ENCODE measurements at regions not wholly inside any gene's neighbourhood (a gene's known extent, or its start where the extent isn't known, plus 50 kb on each side); places are given as distances from the start of the nearest gene placed in this dataset.

- no peak overlapping the region for H3K9ac ChIP-seq (ENCODE audit: low read depth in 1 of 3, low read length in 3 of 3)
- H3K27ac ChIP-seq (ENCODE audit: low read depth, low read length) = no peak overlapping the region
- H3K4me1 ChIP-seq (ENCODE audit: control insufficient read depth in 3 of 3, insufficient read depth in 3 of 3, low read length in 3 of 3) = peaks cover 0 to 16% (median 8%) of the 10 kb centered on the region in 3 donors
Observed at GRCh38 chr5:135657536-135658305, 78.9 kb upstream of the CXCL14 start.

GRCh38 chr5:135655468-135655815 lies 76.7 kb upstream of the CXCL14 start:
- no peaks in the 10 kb centered on the region for H3K9me3 ChIP-seq (ENCODE audit: control insufficient read depth in 3 of 3, low read length in 3 of 3)
- no peak overlapping the region for H3K27ac ChIP-seq (ENCODE audit: low read depth, low read length)
- no peaks in the 10 kb centered on the region for H3K27me3 ChIP-seq (ENCODE audit: control insufficient read depth in 3 of 3, insufficient read depth in 3 of 3, low read length in 3 of 3)
- H3K4me3 ChIP-seq (ENCODE audit: low read length in 3 of 3) = no peak overlapping the region
- H3K36me3 ChIP-seq (ENCODE audit: control insufficient read depth in 3 of 3, insufficient read depth in 3 of 3, low read length in 3 of 3) = no peaks in the 10 kb centered on the region
- peaks cover 0 to 16% (median 4%) of the 10 kb centered on the region in 3 donors for H3K4me1 ChIP-seq (ENCODE audit: control insufficient read depth in 3 of 3, insufficient read depth in 3 of 3, low read length in 3 of 3)
- no peak overlapping the region for H3K9ac ChIP-seq (ENCODE audit: low read depth in 1 of 3, low read length in 3 of 3)

More at GRCh38 chr5:135657536-135658305, 78.9 kb upstream of the CXCL14 start:
- H3K4me3 ChIP-seq (ENCODE audit: low read length in 3 of 3) = no peak overlapping the region
- H3K9me3 ChIP-seq (ENCODE audit: control insufficient read depth in 3 of 3, low read length in 3 of 3) = no peaks in the 10 kb centered on the region
- H3K27me3 ChIP-seq (ENCODE audit: control insufficient read depth in 3 of 3, insufficient read depth in 3 of 3, low read length in 3 of 3) = peaks cover 0 to 4% (median 0%) of the 10 kb centered on the region in 3 donors
- H3K36me3 ChIP-seq (ENCODE audit: control insufficient read depth in 3 of 3, insufficient read depth in 3 of 3, low read length in 3 of 3) = no peaks in the 10 kb centered on the region

DNA sequence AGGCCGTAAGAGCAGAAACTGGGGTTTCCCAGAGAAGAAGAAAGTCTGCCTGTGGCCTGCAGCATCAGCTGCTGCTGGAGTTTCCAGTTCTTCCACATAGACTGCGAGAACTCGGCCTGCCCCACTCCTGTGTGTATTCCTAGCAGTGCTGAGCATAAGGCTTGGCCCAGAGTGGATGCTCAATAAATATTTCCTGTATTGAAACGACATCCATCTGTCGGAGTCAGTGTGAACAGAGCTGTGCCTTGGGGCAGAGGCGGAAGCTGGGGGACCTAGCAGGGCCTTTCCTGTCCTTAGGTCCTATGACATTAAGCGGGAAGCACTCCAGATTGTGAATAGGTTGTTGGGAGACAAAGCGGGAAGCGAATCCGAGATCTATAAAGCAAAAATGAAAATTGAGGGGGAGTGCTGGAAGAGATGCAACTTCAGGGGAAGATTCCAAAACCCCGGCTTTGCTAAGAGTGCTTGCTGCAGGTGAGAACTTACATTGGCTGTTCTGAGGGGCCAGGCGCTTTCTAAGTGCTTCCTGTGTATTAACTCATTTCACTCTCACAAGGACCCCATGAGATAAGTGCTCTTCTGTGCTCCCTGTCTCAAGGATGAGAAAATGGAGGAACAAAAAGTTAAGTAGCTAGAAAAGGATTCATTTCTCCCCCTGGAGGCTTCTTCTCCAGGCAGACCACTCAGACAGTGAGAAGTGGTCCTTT lies 76.1 kb upstream of the CXCL14 start:
- Histone ChIP-seq H3K4me3 (ENCODE audit: low read length in 3 of 3) (no peak overlapping the region), H3K27ac (ENCODE audit: low read depth, low read length) (no peak overlapping the region), H3K36me3 (ENCODE audit: control insufficient read depth in 3 of 3, insufficient read depth in 3 of 3, low read length in 3 of 3) (no peaks in the 10 kb centered on the region), H3K4me1 (ENCODE audit: control insufficient read depth in 3 of 3, insufficient read depth in 3 of 3, low read length in 3 of 3) (peaks cover 0 to 16% (median 4%) of the 10 kb centered on the region in 3 donors), H3K9me3 (ENCODE audit: control insufficient read depth in 3 of 3, low read length in 3 of 3) (no peaks in the 10 kb centered on the region), H3K9ac (ENCODE audit: low read depth in 1 of 3, low read length in 3 of 3) (no peak overlapping the region), H3K27me3 (ENCODE audit: control insufficient read depth in 3 of 3, insufficient read depth in 3 of 3, low read length in 3 of 3) (no peaks in the 10 kb centered on the region)

GRCh38 chr5:135651156-135651555 lies 72.4 kb upstream of the CXCL14 start:
- H3K4me3 ChIP-seq (ENCODE audit: low read length in 3 of 3) = no peak overlapping the region
- H3K36me3 ChIP-seq (ENCODE audit: control insufficient read depth in 3 of 3, insufficient read depth in 3 of 3, low read length in 3 of 3) = no peaks in the 10 kb centered on the region
- H3K4me1 ChIP-seq (ENCODE audit: control insufficient read depth in 3 of 3, insufficient read depth in 3 of 3, low read length in 3 of 3) = peaks cover 0 to 9% (median 3%) of the 10 kb centered on the region in 3 donors

DNA sequence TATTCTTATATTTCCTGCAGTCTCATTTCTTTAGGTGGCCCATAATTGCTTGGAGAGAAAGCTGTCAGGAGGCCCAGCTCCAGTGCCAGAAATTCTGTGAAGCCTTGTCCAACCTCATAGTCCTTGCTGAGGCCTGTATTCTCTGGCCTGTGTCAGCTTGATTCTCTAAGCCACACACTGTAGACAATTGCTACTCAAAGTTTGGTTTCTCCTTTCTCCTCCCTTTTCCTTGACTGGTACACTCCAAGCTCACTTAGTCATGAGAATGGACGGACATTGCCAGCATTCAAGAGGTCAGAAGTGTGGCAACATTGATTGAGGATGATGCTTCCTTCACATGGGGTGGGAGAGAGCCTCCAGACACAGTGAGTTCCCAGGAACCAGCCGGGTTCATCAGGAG lies 71.3 kb upstream of the CXCL14 start:
- Histone ChIP-seq H3K9ac (ENCODE audit: low read depth in 1 of 3, low read length in 3 of 3) (no peak overlapping the region), H3K9me3 (ENCODE audit: control insufficient read depth in 3 of 3, low read length in 3 of 3) (no peaks in the 10 kb centered on the region), H3K27me3 (ENCODE audit: control insufficient read depth in 3 of 3, insufficient read depth in 3 of 3, low read length in 3 of 3) (peaks cover 0 to 5% (median 4%) of the 10 kb centered on the region in 3 donors), H3K4me3 (ENCODE audit: low read length in 3 of 3) (no peak overlapping the region), H3K36me3 (ENCODE audit: control insufficient read depth in 3 of 3, insufficient read depth in 3 of 3, low read length in 3 of 3) (no peaks in the 10 kb centered on the region), H3K4me1 (ENCODE audit: control insufficient read depth in 3 of 3, insufficient read depth in 3 of 3, low read length in 3 of 3) (peaks cover 0 to 4% (median 2%) of the 10 kb centered on the region in 3 donors), H3K27ac (ENCODE audit: low read depth, low read length) (no peak overlapping the region)

More at GRCh38 chr5:135651156-135651555, 72.4 kb upstream of the CXCL14 start:
- Histone ChIP-seq H3K27me3 (ENCODE audit: control insufficient read depth in 3 of 3, insufficient read depth in 3 of 3, low read length in 3 of 3) (peaks cover 0 to 5% (median 4%) of the 10 kb centered on the region in 3 donors), H3K9ac (ENCODE audit: low read depth in 1 of 3, low read length in 3 of 3) (no peak overlapping the region), H3K9me3 (ENCODE audit: control insufficient read depth in 3 of 3, low read length in 3 of 3) (no peaks in the 10 kb centered on the region), H3K27ac (ENCODE audit: low read depth, low read length) (no peak overlapping the region)

GRCh38 chr5:135649435-135649834 lies 70.6 kb upstream of the CXCL14 start:
- H3K4me1 ChIP-seq (ENCODE audit: control insufficient read depth in 3 of 3, insufficient read depth in 3 of 3, low read length in 3 of 3) = peaks cover 0 to 4% (median under 1%) of the 10 kb centered on the region in 3 donors
- no peaks in the 10 kb centered on the region for H3K9me3 ChIP-seq (ENCODE audit: control insufficient read depth in 3 of 3, low read length in 3 of 3)
- H3K9ac ChIP-seq (ENCODE audit: low read depth in 1 of 3, low read length in 3 of 3) = no peak overlapping the region
- H3K27ac ChIP-seq (ENCODE audit: low read depth, low read length) = no peak overlapping the region
- H3K27me3 ChIP-seq (ENCODE audit: control insufficient read depth in 3 of 3, insufficient read depth in 3 of 3, low read length in 3 of 3) = peaks cover 0 to 5% (median 4%) of the 10 kb centered on the region in 3 donors
- no peaks in the 10 kb centered on the region for H3K36me3 ChIP-seq (ENCODE audit: control insufficient read depth in 3 of 3, insufficient read depth in 3 of 3, low read length in 3 of 3)
- no peak overlapping the region for H3K4me3 ChIP-seq (ENCODE audit: low read length in 3 of 3)

GRCh38 chr5:135648116-135648515 lies 69.3 kb upstream of the CXCL14 start:
- Histone ChIP-seq H3K9me3 (ENCODE audit: control insufficient read depth in 3 of 3, low read length in 3 of 3) (no peaks in the 10 kb centered on the region), H3K4me3 (ENCODE audit: low read length in 3 of 3) (no peak overlapping the region), H3K9ac (ENCODE audit: low read depth in 1 of 3, low read length in 3 of 3) (no peak overlapping the region)

GRCh38 chr5:135645336-135646180 lies 66.8 kb upstream of the CXCL14 start:
- no peaks in the 10 kb centered on the region for H3K36me3 ChIP-seq (ENCODE audit: control insufficient read depth in 3 of 3, insufficient read depth in 3 of 3, low read length in 3 of 3)
- H3K9ac ChIP-seq (ENCODE audit: low read depth in 1 of 3, low read length in 3 of 3) = no peak overlapping the region
- H3K27ac ChIP-seq (ENCODE audit: low read depth, low read length) = peak overlapping the region; percentile 30
- no peak overlapping the region for H3K4me3 ChIP-seq (ENCODE audit: low read length in 3 of 3)
- peaks cover 0 to 7% (median 2%) of the 10 kb centered on the region in 3 donors for H3K4me1 ChIP-seq (ENCODE audit: control insufficient read depth in 3 of 3, insufficient read depth in 3 of 3, low read length in 3 of 3)
- H3K9me3 ChIP-seq (ENCODE audit: control insufficient read depth in 3 of 3, low read length in 3 of 3) = no peaks in the 10 kb centered on the region
- peaks cover 0 to 7% (median 5%) of the 10 kb centered on the region in 3 donors for H3K27me3 ChIP-seq (ENCODE audit: control insufficient read depth in 3 of 3, insufficient read depth in 3 of 3, low read length in 3 of 3)

More at GRCh38 chr5:135648116-135648515, 69.3 kb upstream of the CXCL14 start:
- Histone ChIP-seq H3K27me3 (ENCODE audit: control insufficient read depth in 3 of 3, insufficient read depth in 3 of 3, low read length in 3 of 3) (peaks cover 0 to 5% (median 4%) of the 10 kb centered on the region in 3 donors), H3K36me3 (ENCODE audit: control insufficient read depth in 3 of 3, insufficient read depth in 3 of 3, low read length in 3 of 3) (no peaks in the 10 kb centered on the region), H3K4me1 (ENCODE audit: control insufficient read depth in 3 of 3, insufficient read depth in 3 of 3, low read length in 3 of 3) (peaks cover 0 to 4% (median 2%) of the 10 kb centered on the region in 3 donors), H3K27ac (ENCODE audit: low read depth, low read length) (no peak overlapping the region)

DNA sequence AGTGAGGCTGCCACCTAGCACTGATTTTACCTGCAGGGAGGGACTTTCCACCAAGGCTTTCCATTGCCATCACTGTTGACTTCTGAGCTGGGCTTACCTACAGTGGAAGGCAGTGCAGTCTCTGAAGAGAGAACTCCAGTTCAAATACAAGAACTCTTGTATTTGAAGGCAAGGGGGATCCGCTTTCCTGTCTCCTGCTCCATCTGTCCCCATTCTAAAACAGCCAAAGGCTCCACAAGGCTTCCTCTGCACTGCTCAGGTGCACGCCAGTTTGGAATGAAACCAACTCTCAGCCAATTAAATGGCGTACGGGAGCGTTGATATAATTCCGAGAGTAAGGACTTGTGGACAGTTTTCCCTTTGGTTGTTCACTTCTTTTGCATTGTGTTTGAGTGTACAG lies 66.0 kb upstream of the CXCL14 start:
- Histone ChIP-seq H3K27ac (ENCODE audit: low read depth, low read length) (no peak overlapping the region), H3K4me1 (ENCODE audit: control insufficient read depth in 3 of 3, insufficient read depth in 3 of 3, low read length in 3 of 3) (peaks cover 0 to 7% (median 2%) of the 10 kb centered on the region in 3 donors), H3K9me3 (ENCODE audit: control insufficient read depth in 3 of 3, low read length in 3 of 3) (no peaks in the 10 kb centered on the region), H3K36me3 (ENCODE audit: control insufficient read depth in 3 of 3, insufficient read depth in 3 of 3, low read length in 3 of 3) (no peaks in the 10 kb centered on the region), H3K27me3 (ENCODE audit: control insufficient read depth in 3 of 3, insufficient read depth in 3 of 3, low read length in 3 of 3) (peaks cover 0 to 7% (median 5%) of the 10 kb centered on the region in 3 donors), H3K4me3 (ENCODE audit: low read length in 3 of 3) (no peak overlapping the region), H3K9ac (ENCODE audit: low read depth in 1 of 3, low read length in 3 of 3) (no peak overlapping the region)

Data from skeletal muscle tissue (tissue), 3 donors.